ENCODE measurements at regions not wholly inside any gene's neighbourhood (a gene's known extent, or its start where the extent isn't known, plus 50 kb on each side); places are given as distances from the start of the nearest gene placed in this dataset.

GRCh38 chr1:30638086-30638485, 85.3 kb downstream of the MATN1 start:
- no peak for DNase-seq (ENCODE audit: low spot score)

DNA sequence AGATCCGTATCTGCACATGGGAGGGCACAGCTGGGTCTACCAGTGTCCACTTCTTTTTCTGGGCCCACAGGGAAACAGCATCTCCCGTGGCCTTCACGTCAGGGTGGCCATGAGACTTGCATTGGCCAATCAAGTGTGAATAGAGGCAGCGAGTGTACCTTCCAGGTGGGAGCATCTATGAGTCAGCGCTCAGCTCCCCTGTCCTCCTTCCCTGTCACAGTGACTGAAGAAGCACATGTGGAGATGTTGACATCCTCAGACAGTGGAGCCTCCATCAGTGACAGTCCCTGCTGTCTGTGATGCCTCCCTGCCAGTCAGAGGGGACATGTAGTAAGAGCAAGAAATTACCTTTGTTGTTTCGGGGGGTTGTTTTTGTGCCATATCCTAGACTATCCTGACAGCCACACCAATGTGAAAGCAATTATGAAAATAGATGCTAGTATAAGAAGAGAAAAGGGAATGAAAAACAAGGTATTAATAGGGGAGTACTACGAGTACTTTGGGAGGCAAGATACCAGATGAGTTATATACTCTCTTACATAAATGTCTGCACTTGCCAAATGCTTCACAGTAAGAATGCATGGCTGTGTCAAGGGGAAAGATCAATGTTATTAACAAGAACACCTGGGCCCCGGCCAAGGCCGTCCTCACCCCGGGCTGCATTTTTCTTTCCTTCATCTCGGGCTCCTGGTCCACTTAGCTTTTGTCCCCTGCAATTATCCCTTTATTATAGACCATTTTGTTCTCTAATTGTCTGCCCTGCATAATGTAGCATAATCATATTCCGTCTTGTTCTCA, 86.0 kb downstream of the MATN1 start:
- DNase-seq (ENCODE audit: low spot score) = no peak

DNA sequence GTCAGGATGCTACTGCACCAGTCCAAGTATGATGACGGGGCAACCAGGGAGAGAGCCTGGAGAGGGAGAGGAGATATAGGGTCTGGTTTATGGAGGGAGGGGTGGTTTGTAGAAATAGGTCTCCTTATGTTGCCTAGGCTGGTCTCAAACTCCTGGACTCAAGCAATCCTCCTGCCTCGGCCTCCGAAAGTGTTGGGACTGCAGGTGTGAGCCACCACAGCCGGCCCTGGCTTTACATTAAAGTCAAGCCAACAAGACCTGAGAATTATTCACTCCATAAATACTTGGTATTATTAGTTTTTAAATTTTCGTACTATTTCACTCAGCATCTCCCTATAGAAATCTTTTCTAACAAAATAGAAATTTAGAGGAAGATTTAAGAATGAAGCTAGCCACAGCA, 86.8 kb downstream of the MATN1 start:
- no peak for DNase-seq (ENCODE audit: low spot score)

GRCh38 chr1:30635391-30635975, 87.9 kb downstream of the MATN1 start:
- no peak for DNase-seq (ENCODE audit: low spot score)

DNA sequence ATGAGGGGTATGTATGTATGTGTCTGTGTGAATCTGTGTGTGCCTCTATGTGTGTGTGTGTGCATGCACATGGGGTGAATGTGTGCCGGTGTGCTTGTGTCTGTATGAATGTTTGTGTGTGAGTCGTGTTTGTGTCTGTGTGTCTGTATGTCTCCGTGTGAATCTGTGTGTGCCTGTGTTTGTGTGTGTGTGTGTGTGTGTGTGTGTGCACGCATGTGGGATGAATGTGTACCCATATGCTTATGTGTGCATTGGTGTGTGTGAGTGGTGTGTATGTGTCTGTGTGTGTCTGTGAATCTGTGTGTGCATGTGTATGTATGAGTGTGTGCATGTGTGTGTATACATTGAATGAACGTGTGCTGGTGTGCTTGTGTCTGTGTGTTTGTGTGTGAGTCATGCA, 88.9 kb downstream of the MATN1 start:
- no peak for DNase-seq (ENCODE audit: low spot score)

GRCh38 chr1:30633294-30633693, 90.1 kb downstream of the MATN1 start:
- DNase-seq (ENCODE audit: low spot score) = no peak

- DNase-seq (ENCODE audit: low spot score) = no peak
Observed at GRCh38 chr1:30632481-30632880, 90.9 kb downstream of the MATN1 start.

DNA sequence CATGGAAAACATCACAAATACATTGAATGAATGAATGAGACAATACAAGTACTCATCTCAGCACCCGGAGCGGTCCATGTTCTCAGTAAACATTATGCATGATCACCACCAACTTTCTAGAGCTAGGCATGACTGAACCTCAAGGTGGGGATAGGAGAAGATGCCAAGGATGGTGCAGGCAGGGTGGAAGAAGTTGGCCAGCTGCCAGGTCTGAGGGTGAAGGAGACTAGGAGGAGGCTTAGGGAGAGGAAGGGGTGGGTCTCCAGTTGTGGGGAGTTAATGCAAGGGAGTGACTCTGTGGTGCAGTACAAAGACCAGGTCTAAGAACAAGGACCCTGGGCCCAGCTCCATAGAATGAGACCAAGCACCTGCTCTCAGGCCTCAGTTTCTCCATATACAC, 91.7 kb downstream of the MATN1 start:
- DNase-seq (ENCODE audit: low spot score) = no peak

- DNase-seq (ENCODE audit: low spot score) = no peak
Observed at GRCh38 chr1:30629501-30629900, 93.9 kb downstream of the MATN1 start.

- no peak for DNase-seq (ENCODE audit: low spot score)
Observed at GRCh38 chr1:30627994-30628393, 95.4 kb downstream of the MATN1 start.

- DNase-seq (ENCODE audit: low spot score) = no peak
Observed at GRCh38 chr1:30627206-30627605, 96.2 kb downstream of the MATN1 start.

- no peak for DNase-seq (ENCODE audit: low spot score)
Observed at GRCh38 chr1:30623431-30623830, 100.0 kb downstream of the MATN1 start.

- DNase-seq (ENCODE audit: low spot score) = no peak
Observed at GRCh38 chr1:30619619-30620018, 103.8 kb downstream of the MATN1 start.

DNA sequence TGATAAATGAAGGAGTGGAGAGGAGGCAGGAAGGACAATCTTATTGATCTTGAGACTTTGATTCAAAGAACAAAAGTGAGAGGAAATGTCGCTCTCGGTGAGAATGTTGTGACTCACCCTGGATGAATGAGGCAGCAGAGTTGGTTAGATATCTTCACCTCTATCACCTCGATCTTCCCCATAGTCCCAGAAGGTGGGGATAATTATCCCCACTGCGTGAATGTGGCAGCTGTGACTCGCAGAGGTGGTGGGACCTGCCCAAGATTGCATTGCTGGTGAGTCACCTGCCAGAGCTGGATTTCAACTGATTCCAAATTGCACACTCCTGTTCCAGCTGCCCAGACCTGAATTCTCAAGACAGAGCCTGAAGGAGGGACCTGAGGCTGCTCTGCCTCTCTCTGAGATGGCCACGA, 105.0 kb downstream of the MATN1 start:
- peak; percentile 82 for DNase-seq (ENCODE audit: low spot score)

DNA sequence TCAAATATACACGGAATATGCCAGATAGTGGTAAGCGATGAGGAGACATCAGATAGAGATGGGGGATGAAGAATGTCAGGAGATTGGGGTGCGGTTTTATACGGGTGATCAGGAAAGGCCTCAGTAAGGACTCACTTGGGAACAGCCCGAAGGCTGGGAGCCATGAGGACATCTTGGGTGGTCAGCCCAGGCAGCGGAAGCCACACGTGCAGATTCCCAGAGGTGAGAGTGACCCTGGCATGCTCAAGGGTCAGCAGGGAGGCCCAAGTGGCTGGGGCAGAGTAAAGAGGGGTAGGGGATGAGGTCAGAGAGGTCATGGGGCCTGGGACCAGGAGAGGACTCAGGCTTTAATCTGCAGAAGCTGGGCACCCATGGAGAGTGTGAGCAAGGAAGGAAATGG, 106.6 kb downstream of the MATN1 start:
- no peak for DNase-seq (ENCODE audit: low spot score)

- DNase-seq (ENCODE audit: low spot score) = no peak
Observed at GRCh38 chr1:30615816-30616590, 107.4 kb downstream of the MATN1 start.

DNA sequence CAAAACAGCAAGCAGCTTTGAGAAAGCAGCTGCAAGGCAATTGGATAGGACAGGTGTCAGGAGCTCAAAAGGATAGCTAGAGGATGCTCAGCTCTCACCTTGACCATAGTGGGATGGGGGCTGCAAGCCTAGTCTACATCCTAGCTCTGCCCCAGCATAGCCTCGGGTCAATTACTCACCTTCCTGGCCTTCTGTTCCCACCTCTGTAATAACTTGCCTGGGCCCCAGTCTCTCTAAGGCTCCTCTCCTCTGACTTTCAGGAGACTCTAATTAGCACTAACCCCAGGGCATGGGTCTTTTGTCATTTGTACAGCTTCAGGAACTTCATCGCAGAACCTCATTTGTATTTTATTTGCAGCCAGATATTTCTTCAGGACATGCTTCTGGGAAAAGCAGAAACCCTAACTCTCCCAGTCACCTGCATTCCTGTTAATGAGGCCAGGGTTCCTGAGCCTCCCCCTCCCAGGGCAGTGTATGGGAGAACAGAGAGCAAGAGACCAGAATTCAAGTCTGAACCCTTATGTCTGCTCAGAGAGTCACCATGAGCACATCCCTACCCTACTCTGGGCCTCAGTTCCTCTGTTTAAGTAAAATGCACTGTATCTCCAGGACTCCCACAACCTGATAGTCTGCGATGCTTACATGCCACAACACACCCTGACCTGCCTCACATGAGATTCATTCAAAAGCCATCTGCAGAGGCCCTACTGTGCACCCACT, 108.1 kb downstream of the MATN1 start:
- no peak for DNase-seq (ENCODE audit: low spot score)

GRCh38 chr1:30613188-30613587, 110.2 kb downstream of the MATN1 start:
- DNase-seq (ENCODE audit: low spot score) = no peak

GRCh38 chr1:30612536-30613065, 110.8 kb downstream of the MATN1 start:
- no peak for DNase-seq (ENCODE audit: low spot score)

- no peak for DNase-seq (ENCODE audit: low spot score)
Observed at GRCh38 chr1:30611741-30612309, 111.6 kb downstream of the MATN1 start.

DNA sequence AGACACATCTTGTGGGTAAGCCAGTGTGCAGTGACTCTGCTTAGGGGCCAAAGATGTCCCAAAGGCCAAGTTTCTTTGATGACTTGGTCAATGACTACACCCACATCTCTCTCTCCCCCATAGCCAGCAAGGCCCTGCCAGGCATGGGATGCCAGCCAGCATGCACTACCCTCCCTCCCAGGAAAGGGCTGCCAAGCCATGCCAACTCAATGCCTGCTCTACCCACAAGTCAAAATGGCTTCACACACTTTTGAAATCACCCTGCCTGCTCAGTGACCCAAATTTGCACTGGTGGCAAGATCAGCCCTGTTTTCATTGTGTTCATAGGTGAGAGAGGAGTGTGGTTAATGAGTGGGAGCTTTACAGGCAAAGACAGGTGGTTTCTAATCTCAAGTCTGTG, 112.5 kb downstream of the MATN1 start:
- DNase-seq (ENCODE audit: low spot score) = no peak

- no peak for DNase-seq (ENCODE audit: low spot score)
Observed at GRCh38 chr1:30609999-30610345, 113.4 kb downstream of the MATN1 start.

Data from SW480 (cell line).